GM12864 (cell line): ENCODE measurements at regions not wholly inside any gene's neighbourhood (a gene's known extent, or its start where the extent isn't known, plus 50 kb on each side); places are given as distances from the start of the nearest gene placed in this dataset.

Source experiments
- DNase-seq: peaks from one replicate; pipeline ENCODE4 v3.0.0-alpha.2; 2011; ENCODE audit warnings: low read depth
- H3K4me3 ChIP-seq: 2 replicates; pipeline ENCODE4 v1.5.1; 2011; ENCODE audit warnings: mild to moderate bottlenecking, low read depth, low read length, control low read depth
- TF ChIP-seq, protein P1 (sequence below): IDR thresholded peaks from 2 replicates; pipeline ENCODE4 v1.5.1; 2011; ENCODE audit warnings: low read depth, mild to moderate bottlenecking, moderate library complexity, low read length, control low read depth, inconsistent platforms; ENCODE audit errors: missing control alignments

DNA sequence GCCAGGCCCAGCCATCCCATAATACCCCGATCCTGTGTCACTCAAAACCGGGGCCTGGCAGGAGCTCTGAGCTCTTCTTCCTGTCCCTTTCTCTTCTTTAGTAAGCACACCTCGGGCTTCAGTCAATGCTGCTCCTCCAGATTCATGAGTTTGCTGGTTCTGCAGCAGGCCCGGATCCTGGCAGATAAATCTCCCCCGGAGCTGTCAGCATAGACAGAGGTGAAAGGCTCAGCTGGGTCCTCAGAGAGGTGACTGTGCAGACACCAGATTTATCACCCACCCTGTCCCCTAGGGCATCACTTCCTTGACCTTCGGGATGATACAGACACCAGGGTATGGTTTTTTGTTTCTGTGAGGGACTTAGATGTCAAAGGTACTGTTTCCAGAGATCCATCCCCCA lies 242.5 kb upstream of the N4BP1 start:
- TF ChIP-seq, protein P1, sequence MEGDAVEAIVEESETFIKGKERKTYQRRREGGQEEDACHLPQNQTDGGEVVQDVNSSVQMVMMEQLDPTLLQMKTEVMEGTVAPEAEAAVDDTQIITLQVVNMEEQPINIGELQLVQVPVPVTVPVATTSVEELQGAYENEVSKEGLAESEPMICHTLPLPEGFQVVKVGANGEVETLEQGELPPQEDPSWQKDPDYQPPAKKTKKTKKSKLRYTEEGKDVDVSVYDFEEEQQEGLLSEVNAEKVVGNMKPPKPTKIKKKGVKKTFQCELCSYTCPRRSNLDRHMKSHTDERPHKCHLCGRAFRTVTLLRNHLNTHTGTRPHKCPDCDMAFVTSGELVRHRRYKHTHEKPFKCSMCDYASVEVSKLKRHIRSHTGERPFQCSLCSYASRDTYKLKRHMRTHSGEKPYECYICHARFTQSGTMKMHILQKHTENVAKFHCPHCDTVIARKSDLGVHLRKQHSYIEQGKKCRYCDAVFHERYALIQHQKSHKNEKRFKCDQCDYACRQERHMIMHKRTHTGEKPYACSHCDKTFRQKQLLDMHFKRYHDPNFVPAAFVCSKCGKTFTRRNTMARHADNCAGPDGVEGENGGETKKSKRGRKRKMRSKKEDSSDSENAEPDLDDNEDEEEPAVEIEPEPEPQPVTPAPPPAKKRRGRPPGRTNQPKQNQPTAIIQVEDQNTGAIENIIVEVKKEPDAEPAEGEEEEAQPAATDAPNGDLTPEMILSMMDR, result no peak
- no peak for DNase-seq
- no peak overlapping the region for H3K4me3 ChIP-seq

DNA sequence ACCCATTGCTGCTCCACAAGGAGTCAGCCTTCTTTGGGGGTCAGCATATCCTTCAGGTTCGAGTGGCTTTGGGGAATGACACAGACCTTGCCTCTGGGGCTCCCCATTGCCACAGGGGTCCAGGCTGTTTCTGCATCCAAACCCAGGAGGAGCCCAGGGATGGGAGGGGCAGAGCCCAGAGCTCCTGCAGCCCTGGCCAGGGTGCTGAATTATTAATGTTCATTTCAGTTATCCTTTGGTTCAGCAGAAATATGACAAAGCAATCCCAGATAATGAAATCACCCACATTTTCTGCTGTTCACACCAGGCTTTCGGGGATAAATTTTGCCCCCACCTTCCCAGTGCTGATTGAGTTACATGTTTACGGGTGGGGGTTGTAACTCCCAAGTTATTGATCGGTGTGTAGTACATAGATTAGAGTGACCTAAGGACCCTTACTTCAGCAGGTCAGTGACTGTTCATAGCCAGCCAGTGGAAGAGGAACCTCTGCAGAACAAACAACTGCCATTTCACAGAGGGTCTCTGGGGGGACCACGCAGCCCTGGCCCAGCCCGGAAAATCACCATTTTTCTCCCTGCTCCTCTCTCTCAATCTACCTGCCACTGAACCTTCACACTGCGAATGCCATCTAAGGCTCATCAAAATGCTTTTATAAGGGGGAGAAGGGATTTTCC lies 240.3 kb upstream of the N4BP1 start:
- H3K4me3 ChIP-seq, result no peak overlapping the region
- TF ChIP-seq, protein P1, result no peak
- no peak for DNase-seq

DNA sequence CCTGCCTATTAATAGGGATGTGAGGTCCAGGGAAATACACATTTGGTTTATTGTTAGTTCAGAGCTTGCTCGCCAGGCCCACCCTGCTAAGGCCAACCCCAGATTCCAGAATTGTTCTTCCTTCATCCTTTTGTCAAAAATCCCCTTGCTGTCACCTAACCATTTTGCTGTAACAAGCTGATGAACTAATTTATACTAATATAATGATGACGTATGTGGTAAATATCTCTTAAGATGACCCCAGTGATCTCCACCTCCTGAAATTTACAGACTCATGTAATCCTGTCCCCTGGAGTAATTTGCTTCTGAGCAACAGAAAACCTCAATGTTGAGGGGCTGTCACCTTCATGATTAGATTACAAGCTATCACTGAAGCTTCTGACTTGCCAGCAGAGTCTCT lies 236.3 kb upstream of the N4BP1 start:
- DNase-seq, result no peak
- TF ChIP-seq, protein P1, result no peak
- H3K4me3 ChIP-seq, result no peak overlapping the region

DNA sequence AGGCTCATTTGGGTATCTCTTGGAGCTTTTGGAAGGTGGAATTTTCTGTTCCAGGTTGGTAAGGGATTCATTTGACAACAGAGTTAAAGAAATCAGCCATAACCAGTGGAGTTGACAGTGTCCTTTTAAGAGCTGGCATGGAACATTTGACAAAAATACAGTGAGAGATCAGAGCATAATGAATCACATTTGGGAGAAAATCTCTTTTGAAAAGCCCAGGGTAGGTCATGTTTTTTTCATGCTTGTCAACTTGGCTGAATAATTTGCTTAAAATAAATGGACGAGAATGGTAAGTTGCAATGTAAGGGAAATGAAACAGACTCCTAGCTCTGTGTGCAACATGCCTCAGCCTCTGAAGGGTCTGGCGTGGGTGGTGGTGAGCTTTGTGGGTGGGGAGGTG lies 235.3 kb upstream of the N4BP1 start:
- H3K4me3 ChIP-seq, result no peak overlapping the region
- no peak for DNase-seq
- TF ChIP-seq, protein P1, result no peak

DNA sequence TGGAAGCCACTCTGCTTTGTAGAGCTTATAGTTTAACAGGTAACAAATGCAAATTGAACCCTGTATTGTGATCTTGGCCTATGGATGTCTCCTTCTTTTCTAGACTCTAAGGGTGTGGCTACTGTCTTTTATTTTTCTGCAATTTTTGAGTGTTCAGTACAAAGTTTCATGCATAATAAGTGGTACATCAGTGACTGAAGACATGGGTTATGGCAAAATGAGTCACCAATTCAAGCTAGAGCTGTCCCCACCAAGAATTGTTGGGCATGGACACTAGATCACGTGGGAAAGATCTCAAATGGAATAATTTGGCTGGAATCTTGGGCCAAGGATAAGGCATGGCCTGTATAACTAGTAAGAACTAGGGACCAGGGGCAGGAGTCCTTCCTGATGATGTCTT lies 228.4 kb upstream of the N4BP1 start:
- TF ChIP-seq, protein P1, result no peak
- no peak for DNase-seq
- H3K4me3 ChIP-seq, result no peak overlapping the region

DNA sequence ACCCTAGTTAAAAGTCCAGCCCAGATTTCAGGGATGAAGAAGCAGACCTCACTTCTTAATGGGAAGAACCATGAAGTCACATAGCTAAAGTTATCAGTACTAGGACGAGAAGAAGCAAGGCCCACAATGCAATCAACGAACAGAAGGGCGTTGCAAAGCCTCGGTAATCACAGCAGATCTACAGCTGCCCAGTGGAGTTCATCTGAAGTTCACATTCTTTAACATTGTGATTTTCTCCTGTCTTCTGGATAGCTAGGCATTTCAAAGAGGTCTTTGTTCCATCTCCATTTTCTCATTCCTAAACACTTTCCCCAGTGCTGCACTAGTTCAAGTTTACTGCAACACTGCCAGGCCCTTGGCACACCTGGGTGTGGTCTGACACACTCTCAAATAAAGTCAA lies 226.7 kb upstream of the N4BP1 start:
- no peak for DNase-seq
- TF ChIP-seq, protein P1, result no peak
- H3K4me3 ChIP-seq, result no peak overlapping the region

DNA sequence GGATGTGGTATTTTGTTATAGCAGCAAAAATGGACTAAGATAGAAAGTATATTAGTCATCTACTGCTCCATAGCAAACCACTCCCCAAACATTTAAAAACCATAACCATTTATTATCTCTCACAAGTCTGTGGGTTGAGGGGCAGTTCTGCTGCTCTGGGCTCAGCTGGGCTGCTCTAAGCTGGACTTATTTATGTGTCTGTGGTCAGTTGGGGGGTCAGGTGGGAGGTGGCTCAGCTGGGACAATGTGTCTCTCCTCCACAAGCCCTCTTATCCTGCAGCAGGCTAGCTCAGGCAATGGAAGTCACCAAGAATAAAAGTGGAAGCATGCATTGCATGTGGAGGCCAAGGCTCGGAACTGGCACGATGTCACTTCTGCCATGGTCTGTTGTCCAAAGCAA lies 226.1 kb upstream of the N4BP1 start:
- TF ChIP-seq, protein P1, result no peak
- no peak overlapping the region for H3K4me3 ChIP-seq

More for the DNA sequence above, 226.1 kb upstream of the N4BP1 start:
- DNase-seq, result no peak
